ENCODE measurements at regions not wholly inside any gene's neighbourhood (a gene's known extent, or its start where the extent isn't known, plus 50 kb on each side); places are given as distances from the start of the nearest gene placed in this dataset.

DNA sequence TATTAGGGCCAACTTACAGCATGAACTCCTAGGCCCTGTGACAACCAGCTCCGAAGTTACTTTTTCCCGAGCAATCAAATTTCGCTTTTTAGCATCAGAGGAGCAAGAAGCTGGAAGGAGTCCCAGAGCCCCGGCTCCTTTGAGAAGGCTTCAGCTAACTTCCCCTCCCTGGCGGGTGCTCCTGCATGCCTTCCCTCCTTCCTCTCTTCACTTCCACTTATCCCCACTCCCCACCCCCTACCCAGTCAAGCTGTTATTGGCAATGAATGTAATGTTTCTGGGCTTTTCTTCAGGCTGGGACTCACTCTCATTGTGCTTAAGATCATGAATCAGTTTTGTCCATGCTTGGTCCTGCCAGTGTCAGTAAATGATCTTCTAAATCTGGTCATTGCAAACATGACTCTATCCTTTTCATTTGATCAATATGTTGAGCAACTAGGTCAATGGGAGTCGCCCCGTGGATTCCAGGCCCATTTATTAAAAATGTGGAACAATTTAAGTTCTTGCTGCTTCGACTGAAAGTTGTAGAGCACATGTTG, 94.5 kb upstream of the TSPAN2 start:
- no peak for TF ChIP-seq POLR2A (IDR thresholded peaks at IDR 0.05)
- TF ChIP-seq, protein P1, sequence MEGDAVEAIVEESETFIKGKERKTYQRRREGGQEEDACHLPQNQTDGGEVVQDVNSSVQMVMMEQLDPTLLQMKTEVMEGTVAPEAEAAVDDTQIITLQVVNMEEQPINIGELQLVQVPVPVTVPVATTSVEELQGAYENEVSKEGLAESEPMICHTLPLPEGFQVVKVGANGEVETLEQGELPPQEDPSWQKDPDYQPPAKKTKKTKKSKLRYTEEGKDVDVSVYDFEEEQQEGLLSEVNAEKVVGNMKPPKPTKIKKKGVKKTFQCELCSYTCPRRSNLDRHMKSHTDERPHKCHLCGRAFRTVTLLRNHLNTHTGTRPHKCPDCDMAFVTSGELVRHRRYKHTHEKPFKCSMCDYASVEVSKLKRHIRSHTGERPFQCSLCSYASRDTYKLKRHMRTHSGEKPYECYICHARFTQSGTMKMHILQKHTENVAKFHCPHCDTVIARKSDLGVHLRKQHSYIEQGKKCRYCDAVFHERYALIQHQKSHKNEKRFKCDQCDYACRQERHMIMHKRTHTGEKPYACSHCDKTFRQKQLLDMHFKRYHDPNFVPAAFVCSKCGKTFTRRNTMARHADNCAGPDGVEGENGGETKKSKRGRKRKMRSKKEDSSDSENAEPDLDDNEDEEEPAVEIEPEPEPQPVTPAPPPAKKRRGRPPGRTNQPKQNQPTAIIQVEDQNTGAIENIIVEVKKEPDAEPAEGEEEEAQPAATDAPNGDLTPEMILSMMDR (IDR thresholded peaks at IDR 0.05): no peak

All from uterus (tissue), 2 donors.